Testis (tissue), 2 donors: ENCODE measurements at regions not wholly inside any gene's neighbourhood (a gene's known extent, or its start where the extent isn't known, plus 50 kb on each side); places are given as distances from the start of the nearest gene placed in this dataset.

Source experiments
- POLR2A ChIP-seq: fragments of 450-650 bp; IDR thresholded peaks from one replicate; pipeline ENCODE4 v1.6.1; 2017; ENCODE audit warnings: antibody characterized with exemption, mild to moderate bottlenecking, moderate library complexity
- TF ChIP-seq, protein P1 (sequence below), 3 experiments: fragments of 450-650 bp in 2 of 3; fragments of 200-600 bp in 1 of 3; sonication (generic) in 1 of 3; IDR thresholded peaks; one replicate each; pipeline ENCODE4 v1.5.1; 2016 to 2019; ENCODE audit warnings: antibody characterized with exemption in 3 of 3, mild to moderate bottlenecking in 2 of 3, moderate library complexity in 1 of 3

DNA sequence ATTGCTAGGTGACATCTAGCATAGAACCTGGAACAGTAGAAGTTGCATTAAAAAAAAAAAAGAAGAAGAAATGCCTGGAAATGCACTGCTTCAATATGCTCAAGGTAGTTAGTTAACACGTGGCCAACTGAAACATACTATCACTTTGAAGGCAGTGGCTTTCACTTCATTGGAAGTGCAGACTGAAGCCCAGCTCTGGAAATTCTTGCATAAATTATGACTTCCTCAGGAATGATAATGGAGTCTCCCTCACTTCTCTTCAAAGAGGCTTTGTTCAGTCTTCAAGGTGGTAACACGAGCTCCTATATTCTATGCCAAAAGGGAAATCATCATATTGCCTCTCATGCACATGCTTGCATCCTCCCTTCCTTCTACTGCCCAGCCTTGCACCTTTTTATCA is 715.9 kb upstream of the API5 start:
- TF ChIP-seq, protein P1, sequence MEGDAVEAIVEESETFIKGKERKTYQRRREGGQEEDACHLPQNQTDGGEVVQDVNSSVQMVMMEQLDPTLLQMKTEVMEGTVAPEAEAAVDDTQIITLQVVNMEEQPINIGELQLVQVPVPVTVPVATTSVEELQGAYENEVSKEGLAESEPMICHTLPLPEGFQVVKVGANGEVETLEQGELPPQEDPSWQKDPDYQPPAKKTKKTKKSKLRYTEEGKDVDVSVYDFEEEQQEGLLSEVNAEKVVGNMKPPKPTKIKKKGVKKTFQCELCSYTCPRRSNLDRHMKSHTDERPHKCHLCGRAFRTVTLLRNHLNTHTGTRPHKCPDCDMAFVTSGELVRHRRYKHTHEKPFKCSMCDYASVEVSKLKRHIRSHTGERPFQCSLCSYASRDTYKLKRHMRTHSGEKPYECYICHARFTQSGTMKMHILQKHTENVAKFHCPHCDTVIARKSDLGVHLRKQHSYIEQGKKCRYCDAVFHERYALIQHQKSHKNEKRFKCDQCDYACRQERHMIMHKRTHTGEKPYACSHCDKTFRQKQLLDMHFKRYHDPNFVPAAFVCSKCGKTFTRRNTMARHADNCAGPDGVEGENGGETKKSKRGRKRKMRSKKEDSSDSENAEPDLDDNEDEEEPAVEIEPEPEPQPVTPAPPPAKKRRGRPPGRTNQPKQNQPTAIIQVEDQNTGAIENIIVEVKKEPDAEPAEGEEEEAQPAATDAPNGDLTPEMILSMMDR (IDR thresholded peaks at IDR 0.05) = no peak
- no peak for TF ChIP-seq POLR2A
